NOMO-1 (cell line): ENCODE measurements at regions not wholly inside any gene's neighbourhood (a gene's known extent, or its start where the extent isn't known, plus 50 kb on each side); places are given as distances from the start of the nearest gene placed in this dataset.
"Not testable (repeated sequence)": the region's sequence is repeated elsewhere in the genome, so short reads cannot be mapped to it uniquely, and the experiment has no call there.

Source experiments
- DNase-seq, 2 experiments: peaks; one replicate each; lab custom pipeline; 2025; ENCODE audit not compliant: unreplicated experiment in 2 of 2; lab: John Stamatoyannopoulos, UW

- not testable (repeated sequence) for DNase-seq
Observed at GRCh38 chr6:142998739-142999138, 53.8 kb upstream of the HIVEP2 start.

GRCh38 chr6:143000811-143001210, 55.8 kb upstream of the HIVEP2 start:
- DNase-seq, result no peak

GRCh38 chr6:143002686-143003085, 57.7 kb upstream of the HIVEP2 start:
- DNase-seq, result no peak

GRCh38 chr6:143003676-143004075, 57.0 kb upstream of the AIG1 start:
- DNase-seq, result no peak

GRCh38 chr6:143005816-143006215, 54.9 kb upstream of the AIG1 start:
- DNase-seq, result no peak

- no peak for DNase-seq
Observed at GRCh38 chr6:143006787-143007186, 53.9 kb upstream of the AIG1 start.

GRCh38 chr6:143007646-143008045, 53.0 kb upstream of the AIG1 start:
- no peak for DNase-seq

GRCh38 chr6:143009851-143010250, 50.8 kb upstream of the AIG1 start:
- DNase-seq, result peak in 1 of 2 experiments; percentile 18
